Muscle of leg (tissue), 3 donors: ENCODE measurements at regions not wholly inside any gene's neighbourhood (a gene's known extent, or its start where the extent isn't known, plus 50 kb on each side); places are given as distances from the start of the nearest gene placed in this dataset.

Experiments
- DNase-seq: peaks from one replicate; pipeline ENCODE4 v3.0.0; 2013
- H3K27ac ChIP-seq: one replicate; pipeline ENCODE4 v1.5.1; 2013; ENCODE audit warnings: mild to moderate bottlenecking, low read length, control low read depth
- H3K27me3 ChIP-seq: one replicate; pipeline ENCODE4 v1.6.1; 2013; ENCODE audit warnings: low read length; ENCODE audit not compliant: control insufficient read depth, insufficient read depth
- H3K36me3 ChIP-seq: one replicate; pipeline ENCODE4 v1.6.1; 2013; ENCODE audit warnings: low read length; ENCODE audit not compliant: control insufficient read depth, insufficient read depth
- H3K4me1 ChIP-seq: one replicate; pipeline ENCODE4 v1.6.1; 2013; ENCODE audit warnings: low read length; ENCODE audit not compliant: control insufficient read depth, insufficient read depth
- H3K4me3 ChIP-seq: one replicate; pipeline ENCODE4 v1.5.1; 2013; ENCODE audit warnings: low read length, control low read depth
- H3K9me3 ChIP-seq: replicated peaks from 2 replicates; pipeline ENCODE4 v1.6.1; 2013; ENCODE audit warnings: low read depth, low read length; ENCODE audit not compliant: control insufficient read depth
- WGBS: methylation state at CpG from one replicate; pipeline ENCODE4 v1.1.5; 2013; ENCODE audit warnings: missing lambda C conversion rate; ENCODE audit not compliant: insufficient coverage; 5-methylcytosine and 5-hydroxymethylcytosine counted together

GRCh38 chr10:130471486-130471885 is 335.3 kb downstream of the GLRX3 start:
- H3K27ac ChIP-seq: no peak overlapping the region
- H3K27me3 ChIP-seq: peaks cover 12% of the 10 kb centered on the region
- H3K36me3 ChIP-seq: no peaks in the 10 kb centered on the region
- 52% methylated on average over 11 of the region's 11 CpGs for WGBS
- DNase-seq: no peak
- no peaks in the 10 kb centered on the region for H3K4me1 ChIP-seq
- H3K4me3 ChIP-seq: no peak overlapping the region
- H3K9me3 ChIP-seq: peaks cover 4% of the 10 kb centered on the region

GRCh38 chr10:130472236-130472635 is 336.0 kb downstream of the GLRX3 start:
- peaks cover 4% of the 10 kb centered on the region for H3K9me3 ChIP-seq
- DNase-seq: no peak
- H3K36me3 ChIP-seq: no peaks in the 10 kb centered on the region
- peaks cover 12% of the 10 kb centered on the region for H3K27me3 ChIP-seq
- no peaks in the 10 kb centered on the region for H3K4me1 ChIP-seq
- WGBS: 67% methylated on average over 2 of the region's 5 CpGs
- no peak overlapping the region for H3K4me3 ChIP-seq
- no peak overlapping the region for H3K27ac ChIP-seq

- Histone ChIP-seq H3K27ac (no peak overlapping the region), H3K4me1 (no peaks in the 10 kb centered on the region), H3K27me3 (peaks cover 15% of the 10 kb centered on the region), H3K4me3 (no peak overlapping the region), H3K9me3 (no peaks in the 10 kb centered on the region), H3K36me3 (no peaks in the 10 kb centered on the region)
- DNase-seq: no peak
- WGBS: 81% methylated on average over 5 of the region's 9 CpGs
Observed at GRCh38 chr10:130474591-130474990, 338.4 kb downstream of the GLRX3 start.

- no CpG with 5 or more reads among the region's 5 CpGs for WGBS
- H3K27me3 ChIP-seq: peaks cover 10% of the 10 kb centered on the region
Observed at GRCh38 chr10:130477360-130477759, 341.2 kb downstream of the GLRX3 start.

GRCh38 chr10:130479146-130479545 is 343.0 kb downstream of the GLRX3 start:
- no peak for DNase-seq
- 79% methylated on average over 2 of the region's 7 CpGs for WGBS
- Histone ChIP-seq H3K27me3 (peaks cover 14% of the 10 kb centered on the region), H3K27ac (no peak overlapping the region), H3K36me3 (no peaks in the 10 kb centered on the region), H3K4me1 (peaks cover 11% of the 10 kb centered on the region), H3K4me3 (no peak overlapping the region), H3K9me3 (no peaks in the 10 kb centered on the region)

More at GRCh38 chr10:130477360-130477759, 341.2 kb downstream of the GLRX3 start:
- Histone ChIP-seq H3K27ac (no peak overlapping the region), H3K4me3 (no peak overlapping the region), H3K4me1 (peaks cover 11% of the 10 kb centered on the region), H3K36me3 (no peaks in the 10 kb centered on the region), H3K9me3 (no peaks in the 10 kb centered on the region)
- DNase-seq: no peak

- Histone ChIP-seq H3K27me3 (peaks cover 19% of the 10 kb centered on the region), H3K9me3 (no peaks in the 10 kb centered on the region), H3K4me3 (no peak overlapping the region), H3K27ac (no peak overlapping the region), H3K36me3 (no peaks in the 10 kb centered on the region), H3K4me1 (peaks cover 11% of the 10 kb centered on the region)
- no peak for DNase-seq
- 54% methylated on average over 8 of the region's 8 CpGs for WGBS
Observed at GRCh38 chr10:130479926-130480325, 343.7 kb downstream of the GLRX3 start.

- H3K36me3 ChIP-seq: no peaks in the 10 kb centered on the region
- H3K27ac ChIP-seq: no peak overlapping the region
- no peaks in the 10 kb centered on the region for H3K9me3 ChIP-seq
- peaks cover 11% of the 10 kb centered on the region for H3K4me1 ChIP-seq
- DNase-seq: no peak
- WGBS: 87% methylated on average over 12 of the region's 16 CpGs
- H3K27me3 ChIP-seq: peaks cover 19% of the 10 kb centered on the region
- no peak overlapping the region for H3K4me3 ChIP-seq
Observed at GRCh38 chr10:130480491-130480890, 344.3 kb downstream of the GLRX3 start.

GRCh38 chr10:130481076-130481930 is 345.1 kb downstream of the GLRX3 start:
- Histone ChIP-seq H3K27me3 (peaks cover 17% of the 10 kb centered on the region), H3K4me1 (peaks cover 11% of the 10 kb centered on the region), H3K9me3 (no peaks in the 10 kb centered on the region), H3K4me3 (no peak overlapping the region), H3K27ac (no peak overlapping the region), H3K36me3 (no peaks in the 10 kb centered on the region)
- 67% methylated on average over 17 of the region's 18 CpGs for WGBS
- no peak for DNase-seq

GRCh38 chr10:130481936-130482335 is 345.7 kb downstream of the GLRX3 start:
- Histone ChIP-seq H3K27me3 (peaks cover 14% of the 10 kb centered on the region), H3K4me3 (no peak overlapping the region), H3K9me3 (no peaks in the 10 kb centered on the region), H3K36me3 (no peaks in the 10 kb centered on the region), H3K27ac (no peak overlapping the region), H3K4me1 (peaks cover 11% of the 10 kb centered on the region)
- peak; percentile 54 for DNase-seq
- 31% methylated on average over 5 of the region's 11 CpGs for WGBS

- Histone ChIP-seq H3K36me3 (no peaks in the 10 kb centered on the region), H3K27ac (no peak overlapping the region), H3K9me3 (no peaks in the 10 kb centered on the region), H3K27me3 (peaks cover 11% of the 10 kb centered on the region), H3K4me1 (peaks cover 11% of the 10 kb centered on the region), H3K4me3 (no peak overlapping the region)
- peak; percentile 12 for DNase-seq
- 43% methylated on average over 13 of the region's 17 CpGs for WGBS
Observed at GRCh38 chr10:130483691-130484467, 347.7 kb downstream of the GLRX3 start.
